ENCODE measurements at regions not wholly inside any gene's neighbourhood (a gene's known extent, or its start where the extent isn't known, plus 50 kb on each side); places are given as distances from the start of the nearest gene placed in this dataset.

DNA sequence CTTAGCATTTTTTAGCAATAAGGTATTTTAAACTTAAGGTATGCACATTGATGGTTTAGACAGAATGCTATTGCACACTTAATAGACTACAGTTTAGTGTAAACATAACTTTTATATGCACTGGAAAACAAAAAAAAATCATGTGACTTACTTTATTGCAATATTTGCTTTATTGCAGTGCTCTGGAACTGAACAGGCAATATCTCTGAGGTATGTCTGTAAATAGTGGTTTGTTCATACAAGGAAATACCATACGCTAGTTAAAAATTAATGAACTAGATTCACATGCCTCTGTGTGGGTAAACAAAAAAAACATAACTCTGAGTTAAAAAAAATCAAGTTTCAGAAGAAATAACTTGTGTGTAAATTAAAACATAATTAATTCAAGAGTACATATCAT, 479.0 kb upstream of the MKI67 start:
- H3K4me1 ChIP-seq (ENCODE audit: control insufficient read depth in 5 of 5, insufficient read depth in 5 of 5, low read length in 5 of 5), result no peaks in the 10 kb centered on the region
- 72 to 87% methylated on average over 1 of the region's 1 CpG for WGBS, 2 donors
- no peak overlapping the region for H3K9ac ChIP-seq (ENCODE audit: insufficient read depth in 1 of 2, low read length in 2 of 2)
- TF ChIP-seq, protein P1, sequence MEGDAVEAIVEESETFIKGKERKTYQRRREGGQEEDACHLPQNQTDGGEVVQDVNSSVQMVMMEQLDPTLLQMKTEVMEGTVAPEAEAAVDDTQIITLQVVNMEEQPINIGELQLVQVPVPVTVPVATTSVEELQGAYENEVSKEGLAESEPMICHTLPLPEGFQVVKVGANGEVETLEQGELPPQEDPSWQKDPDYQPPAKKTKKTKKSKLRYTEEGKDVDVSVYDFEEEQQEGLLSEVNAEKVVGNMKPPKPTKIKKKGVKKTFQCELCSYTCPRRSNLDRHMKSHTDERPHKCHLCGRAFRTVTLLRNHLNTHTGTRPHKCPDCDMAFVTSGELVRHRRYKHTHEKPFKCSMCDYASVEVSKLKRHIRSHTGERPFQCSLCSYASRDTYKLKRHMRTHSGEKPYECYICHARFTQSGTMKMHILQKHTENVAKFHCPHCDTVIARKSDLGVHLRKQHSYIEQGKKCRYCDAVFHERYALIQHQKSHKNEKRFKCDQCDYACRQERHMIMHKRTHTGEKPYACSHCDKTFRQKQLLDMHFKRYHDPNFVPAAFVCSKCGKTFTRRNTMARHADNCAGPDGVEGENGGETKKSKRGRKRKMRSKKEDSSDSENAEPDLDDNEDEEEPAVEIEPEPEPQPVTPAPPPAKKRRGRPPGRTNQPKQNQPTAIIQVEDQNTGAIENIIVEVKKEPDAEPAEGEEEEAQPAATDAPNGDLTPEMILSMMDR (IDR thresholded peaks at IDR 0.05; ENCODE audit: control extremely low read depth, extremely low read depth), result no peak
- no peak overlapping the region for H3K27ac ChIP-seq (ENCODE audit: low read depth in 1 of 2, low read length in 1 of 2)
- no peaks in the 10 kb centered on the region for H3K36me3 ChIP-seq (ENCODE audit: control insufficient read depth in 4 of 4, insufficient read depth in 4 of 4, low read length in 4 of 4)
- no peak overlapping the region for H3K4me3 ChIP-seq
- H3K27me3 ChIP-seq (ENCODE audit: control insufficient read depth in 3 of 3, insufficient read depth in 3 of 3, low read length in 2 of 3), result no peaks in the 10 kb centered on the region
- ATAC-seq (ENCODE audit: insufficient read depth, low FRiP score) (no peak), DNase-seq (no peak)
- peaks cover 0 to 4% (median under 1%) of the 10 kb centered on the region in 4 donors for H3K9me3 ChIP-seq (ENCODE audit: control insufficient read depth in 4 of 4, insufficient read depth in 3 of 4, low read length in 3 of 4)

- ATAC-seq (ENCODE audit: insufficient read depth, low FRiP score) (no peak), DNase-seq (peak in 2 of 3 donors; percentile 5 to 21)
- Histone ChIP-seq H3K27ac (ENCODE audit: low read depth in 1 of 2, low read length in 1 of 2) (no peak overlapping the region), H3K4me3 (no peak overlapping the region), H3K27me3 (ENCODE audit: control insufficient read depth in 3 of 3, insufficient read depth in 3 of 3, low read length in 2 of 3) (no peaks in the 10 kb centered on the region), H3K9me3 (ENCODE audit: control insufficient read depth in 4 of 4, insufficient read depth in 3 of 4, low read length in 3 of 4) (peaks cover 0 to 4% (median under 1%) of the 10 kb centered on the region in 4 donors), H3K9ac (ENCODE audit: insufficient read depth in 1 of 2, low read length in 2 of 2) (no peak overlapping the region), H3K4me1 (ENCODE audit: control insufficient read depth in 5 of 5, insufficient read depth in 5 of 5, low read length in 5 of 5) (no peaks in the 10 kb centered on the region), H3K36me3 (ENCODE audit: control insufficient read depth in 4 of 4, insufficient read depth in 4 of 4, low read length in 4 of 4) (no peaks in the 10 kb centered on the region)
- TF ChIP-seq, protein P1 (IDR thresholded peaks at IDR 0.05; ENCODE audit: control extremely low read depth, extremely low read depth), result no peak
- WGBS, 2 donors, result 80 to 85% methylated on average over 4 of the region's 4 CpGs
Measured at GRCh38 chr10:128606055-128606454, 479.8 kb upstream of the MKI67 start.

DNA sequence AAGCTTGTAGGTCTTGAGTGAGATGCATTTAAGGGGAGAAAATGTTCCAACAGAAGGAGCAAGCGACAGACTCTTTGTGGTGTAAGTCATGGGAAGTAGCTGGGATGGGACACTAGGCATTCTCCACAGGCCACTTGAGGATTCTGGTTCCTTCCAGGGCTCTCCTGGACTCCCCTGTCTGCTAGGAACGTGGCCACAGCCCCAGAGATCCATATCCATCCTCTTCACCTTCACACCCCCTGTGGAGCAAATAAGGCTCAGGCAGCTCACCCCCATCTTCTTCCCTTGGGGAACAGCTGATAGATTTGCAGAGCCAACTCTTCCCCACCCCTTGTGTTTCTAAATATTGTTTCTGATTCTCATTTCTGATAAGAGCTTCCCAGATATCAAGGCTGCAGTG, 482.6 kb upstream of the MKI67 start:
- TF ChIP-seq, protein P1 (IDR thresholded peaks at IDR 0.05; ENCODE audit: control extremely low read depth, extremely low read depth), result no peak
- Histone ChIP-seq H3K27me3 (ENCODE audit: control insufficient read depth in 3 of 3, insufficient read depth in 3 of 3, low read length in 2 of 3) (no peaks in the 10 kb centered on the region), H3K4me3 (no peak overlapping the region), H3K27ac (ENCODE audit: low read depth in 1 of 2, low read length in 1 of 2) (no peak overlapping the region), H3K4me1 (ENCODE audit: control insufficient read depth in 5 of 5, insufficient read depth in 5 of 5, low read length in 5 of 5) (no peaks in the 10 kb centered on the region), H3K9me3 (ENCODE audit: control insufficient read depth in 4 of 4, insufficient read depth in 3 of 4, low read length in 3 of 4) (peaks cover 0 to 5% (median 0%) of the 10 kb centered on the region in 4 donors), H3K9ac (ENCODE audit: insufficient read depth in 1 of 2, low read length in 2 of 2) (no peak overlapping the region), H3K36me3 (ENCODE audit: control insufficient read depth in 4 of 4, insufficient read depth in 4 of 4, low read length in 4 of 4) (no peaks in the 10 kb centered on the region)
- WGBS, 2 donors, result 76 to 78% methylated on average over 2 of the region's 2 CpGs
- DNase-seq, result no peak
- ATAC-seq (ENCODE audit: insufficient read depth, low FRiP score), result no peak

- TF ChIP-seq, protein P1 (IDR thresholded peaks at IDR 0.05; ENCODE audit: control extremely low read depth, extremely low read depth), result no peak
- no peak for ATAC-seq (ENCODE audit: insufficient read depth, low FRiP score)
- WGBS, 2 donors, result 85 to 89% methylated on average over 4 of the region's 4 CpGs
Measured at GRCh38 chr10:128609460-128609859, 483.2 kb upstream of the MKI67 start.

More at GRCh38 chr10:128609460-128609859, 483.2 kb upstream of the MKI67 start:
- peaks cover 0 to 5% (median 0%) of the 10 kb centered on the region in 4 donors for H3K9me3 ChIP-seq (ENCODE audit: control insufficient read depth in 4 of 4, insufficient read depth in 3 of 4, low read length in 3 of 4)
- H3K27ac ChIP-seq (ENCODE audit: low read depth in 1 of 2, low read length in 1 of 2), result no peak overlapping the region
- no peak for DNase-seq
- no peaks in the 10 kb centered on the region for H3K27me3 ChIP-seq (ENCODE audit: control insufficient read depth in 3 of 3, insufficient read depth in 3 of 3, low read length in 2 of 3)
- no peaks in the 10 kb centered on the region for H3K36me3 ChIP-seq (ENCODE audit: control insufficient read depth in 4 of 4, insufficient read depth in 4 of 4, low read length in 4 of 4)
- H3K4me3 ChIP-seq, result no peak overlapping the region
- H3K9ac ChIP-seq (ENCODE audit: insufficient read depth in 1 of 2, low read length in 2 of 2), result no peak overlapping the region
- no peaks in the 10 kb centered on the region for H3K4me1 ChIP-seq (ENCODE audit: control insufficient read depth in 5 of 5, insufficient read depth in 5 of 5, low read length in 5 of 5)

All from lung (tissue), 11 donors.